K562 (cell line): ENCODE measurements at regions not wholly inside any gene's neighbourhood (a gene's known extent, or its start where the extent isn't known, plus 50 kb on each side); places are given as distances from the start of the nearest gene placed in this dataset.

Source experiments
- ATAC-seq: fragments of 200-7000 bp; cut with Tn5 transposase; 3 replicates; pipeline ENCODE4 v1.9.1; 2020; ENCODE audit warnings: moderate library complexity
- BruUV-seq: library from RNA; stranded (reverse); fragments of 400-500 nt; replicated peaks from 2 replicates; lab custom pipeline; 2021; lab: Mats Ljungman, UMichigan
- CTCF ChIA-PET: fragments of 300-600 bp; formaldehyde crosslinking; extraction: SDS; loops from one replicate; lab custom pipeline; 2021; ENCODE audit warnings: low intra/inter-chr PET ratio; lab: Yijun Ruan, JAX
- POLR2A ChIA-PET: fragments of 300-600, 350-650 bp; sonication (Branson Sonifier 250); formaldehyde crosslinking; extraction: SDS; loops from one replicate; lab custom pipeline; 2021; ENCODE audit warnings: antibody characterized with exemption, inconsistent platforms; lab: Yijun Ruan, JAX
- DNase-seq, 4 experiments: peaks; one replicate each; pipeline versions ENCODE4 v3.0.0 to v3.0.0-alpha.2; 2011 to 2018; ENCODE audit warnings: low spot score in 3 of 4, mixed read lengths in 3 of 4; ENCODE audit errors: extremely low read depth in 1 of 4
- FAIRE-seq: peaks from 2 replicates; lab custom pipeline; 2011; peaks lifted over from hg19 to GRCh38; lab: Jason Lieb, UNC
- H2AFZ ChIP-seq: 2 replicates; pipeline ENCODE4 v1.6.0; 2011; ENCODE audit warnings: low read depth, low read length, control low read depth, inconsistent platforms
- H3K27ac ChIP-seq: fragments of 200-600 bp; 3 replicates; pipeline ENCODE4 v1.8.0; 2011; ENCODE audit warnings: low read depth, mild to moderate bottlenecking, control low read depth, inconsistent platforms, low read length, moderate library complexity, mixed read lengths; ENCODE audit errors: extremely low read depth
- H3K27me3 ChIP-seq, 2 experiments: fragments of 300-600 bp in 1 of 2; 2 replicates in 1 of 2; 3 replicates in 1 of 2; pipeline versions ENCODE4 v1.6.0 to v1.8.0; 2011; ENCODE audit warnings: inconsistent platforms in 2 of 2, low read length in 2 of 2, mild to moderate bottlenecking in 1 of 2, mixed read lengths in 1 of 2, moderate library complexity in 1 of 2; ENCODE audit not compliant: control insufficient read depth in 2 of 2, insufficient read depth in 2 of 2
- H3K36me3 ChIP-seq: fragments of 300-600 bp; 3 replicates; pipeline ENCODE4 v1.8.0; 2011; ENCODE audit warnings: mild to moderate bottlenecking, low read length, inconsistent platforms; ENCODE audit not compliant: control insufficient read depth, insufficient read depth
- H3K4me1 ChIP-seq, 2 experiments: fragments of 200-600 bp in 1 of 2; replicated peaks in 1 of 2; 2 replicates in 1 of 2; 3 replicates in 1 of 2; pipeline versions ENCODE4 v1.5.1 to v1.8.0; 2011; ENCODE audit warnings: inconsistent platforms in 2 of 2, low read length in 2 of 2, mild to moderate bottlenecking in 1 of 2, mixed read lengths in 1 of 2, moderate library complexity in 1 of 2; ENCODE audit not compliant: control insufficient read depth in 2 of 2, insufficient read depth in 2 of 2
- H3K4me2 ChIP-seq: 2 replicates; pipeline ENCODE4 v1.6.1; 2011; ENCODE audit warnings: low read length, control low read depth, inconsistent platforms, mixed read lengths; ENCODE audit not compliant: insufficient read depth
- H3K4me3 ChIP-seq: fragments of 200-600 bp; sonication (generic), shearing (Covaris generic); 2 replicates; pipeline ENCODE4 v1.5.1; 2016; ENCODE audit warnings: control low read depth, inconsistent platforms
- H3K79me2 ChIP-seq: fragments of 200-600 bp; 3 replicates; pipeline ENCODE4 v1.8.0; 2011; ENCODE audit warnings: low read length, inconsistent platforms; ENCODE audit not compliant: control insufficient read depth, insufficient read depth
- H3K9ac ChIP-seq, 2 experiments: 2 replicates each; pipeline versions ENCODE4 v1.6.0 to v1.6.1; 2011; ENCODE audit warnings: low read depth in 2 of 2, low read length in 2 of 2, control low read depth in 1 of 2, inconsistent platforms in 1 of 2, mild to moderate bottlenecking in 1 of 2, mixed read lengths in 1 of 2; ENCODE audit not compliant: insufficient read depth in 1 of 2
- H3K9me1 ChIP-seq: one replicate; pipeline ENCODE4 v1.6.0; 2011; ENCODE audit warnings: inconsistent platforms, mild to moderate bottlenecking, low read length, moderate library complexity; ENCODE audit not compliant: control insufficient read depth, insufficient read depth
- H3K9me3 ChIP-seq: replicated peaks from 2 replicates; pipeline ENCODE4 v1.5.1; 2011; ENCODE audit warnings: low read depth, low read length, inconsistent platforms; ENCODE audit not compliant: control insufficient read depth, insufficient read depth
- H4K20me1 ChIP-seq: replicated peaks from 2 replicates; pipeline ENCODE4 v1.6.1; 2011; ENCODE audit warnings: low read length, inconsistent platforms, mixed read lengths; ENCODE audit not compliant: control insufficient read depth, insufficient read depth
- CEBPB ChIP-seq: fragments of 450-650 bp; IDR thresholded peaks from 2 replicates; pipeline ENCODE4 v1.6.1; 2016; ENCODE audit warnings: missing genetic modification characterization, missing compliant biosample characterization
- CEBPG ChIP-seq, 3 experiments: fragments of 200-800 bp in 1 of 3; sonication (Bioruptor generic) in 1 of 3; sonication (generic) in 1 of 3; formaldehyde crosslinking in 1 of 3; IDR thresholded peaks in 2 of 3; conservative IDR thresholded peaks in 1 of 3; 2 replicates each; pipeline versions ENCODE4 v1.6.1 to v1.8.0; 2016 to 2022; ENCODE audit warnings: missing compliant biosample characterization in 2 of 3, missing genetic modification characterization in 2 of 3, mild to moderate bottlenecking in 1 of 3, missing genetic modification reagents in 1 of 3
- COPS2 ChIP-seq: fragments of 450-650 bp; conservative IDR thresholded peaks from 2 replicates; pipeline ENCODE4 v1.6.1; 2016; ENCODE audit warnings: mild to moderate bottlenecking, moderate library complexity
- DACH1 ChIP-seq: fragments of 450-650 bp; IDR thresholded peaks from 2 replicates; pipeline ENCODE4 v1.6.1; 2018; ENCODE audit not compliant: partially characterized antibody
- FOXA3 ChIP-seq, 2 experiments: fragments of 450-650 bp in 1 of 2; sonication (generic) in 1 of 2; formaldehyde crosslinking; IDR thresholded peaks in 1 of 2; conservative IDR thresholded peaks in 1 of 2; 2 replicates each; pipeline versions ENCODE4 v1.4.0 to v1.8.0; 2020 to 2022; ENCODE audit warnings: mild to moderate bottlenecking in 2 of 2, missing genetic modification reagents in 1 of 2
- KLF1 ChIP-seq: fragments of 450-650 bp; IDR thresholded peaks from 2 replicates; pipeline ENCODE4 v1.6.1; 2016; ENCODE audit warnings: missing genetic modification characterization, missing compliant biosample characterization
- SMARCC2 ChIP-seq: fragments of 450-650 bp; IDR thresholded peaks from 2 replicates; pipeline ENCODE4 v1.6.1; 2017; ENCODE audit warnings: antibody characterized with exemption, moderate library complexity, mild to moderate bottlenecking, low read depth
- ZNF384 ChIP-seq: IDR thresholded peaks from 2 replicates; pipeline ENCODE4 v1.6.1; 2012; ENCODE audit warnings: low read depth, low read length, improper control_type of control experiment
- WGBS: fragments of 100-300 bp; shearing (Covaris generic); methylation state at CpG from one replicate; pipeline ENCODE4 v1.1.6; 2016; ENCODE audit warnings: low coverage, mixed read lengths; ENCODE audit not compliant: insufficient coverage; ENCODE audit errors: missing lambda C conversion rate; 5-methylcytosine and 5-hydroxymethylcytosine counted together
- in situ Hi-C: fragments of 300-500 bp; cut with MboI; formaldehyde crosslinking; loops from 4 replicates; pipeline ENCODE4 v1.15.0; 2018; ENCODE audit warnings: inconsistent platforms, mixed read lengths
- intact Hi-C: fragments of 100-400 bp; cut with micrococcal nuclease; formaldehyde crosslinking; loops from 2 replicates; pipeline ENCODE4 v1.14.2; 2022
- TF ChIP-seq, protein P1 (sequence below), 2 experiments: fragments of 450-650 bp in 1 of 2; sonication (generic) in 1 of 2; formaldehyde crosslinking in 1 of 2; IDR thresholded peaks in 1 of 2; conservative IDR thresholded peaks in 1 of 2; 2 replicates each; pipeline versions ENCODE4 v1.6.1 to v1.8.1; 2016 to 2023; ENCODE audit warnings: mild to moderate bottlenecking in 2 of 2, moderate library complexity in 2 of 2, inconsistent platforms in 1 of 2, missing genetic modification reagents in 1 of 2
- TF ChIP-seq, protein P2 (sequence below), 2 experiments: fragments of 450-650 bp in 1 of 2; sonication (generic) in 1 of 2; formaldehyde crosslinking in 1 of 2; IDR thresholded peaks; 2 replicates each; pipeline versions ENCODE4 v1.7.1 to v1.9.0; 2016 to 2022; ENCODE audit warnings: inconsistent platforms in 1 of 2, mild to moderate bottlenecking in 1 of 2, missing genetic modification reagents in 1 of 2

DNA sequence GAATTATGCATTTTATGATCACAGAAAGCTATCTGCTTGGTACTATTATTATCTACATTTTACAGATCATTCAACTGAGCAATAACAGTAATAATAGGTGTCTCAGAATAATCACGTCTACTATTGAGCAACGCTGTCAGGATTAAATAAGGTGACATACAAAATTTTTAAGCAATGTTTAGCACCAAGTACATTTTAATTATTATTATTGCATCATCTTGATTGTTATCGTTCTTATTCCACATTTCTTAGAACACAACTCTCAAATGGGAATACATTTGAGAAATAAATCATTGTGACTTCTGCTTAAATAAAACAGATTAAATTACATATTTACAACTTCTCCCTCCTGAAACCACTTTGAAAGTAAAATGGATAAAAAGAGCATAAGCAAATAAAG is 1083.5 kb upstream of the ADGRL3 start:
- in situ Hi-C loops: no loop called here
- TF ChIP-seq CEBPG (CRISPR knock-in tag; IDR thresholded peaks at IDR 0.05): no peak
- TF ChIP-seq CEBPG (tag; conservative IDR thresholded peaks at IDR 0.05 in 1 of 2, IDR thresholded peaks at IDR 0.05 in 1 of 2): peak in 1 of 2 experiments; percentile 80; a peak in 2 of 4 replicates
- TF ChIP-seq SMARCC2: no peak
- TF ChIP-seq DACH1: no peak
- TF ChIP-seq CEBPB (tag): peak; percentile 42; the same call in 1 of the 2 replicates
- TF ChIP-seq, protein P1, sequence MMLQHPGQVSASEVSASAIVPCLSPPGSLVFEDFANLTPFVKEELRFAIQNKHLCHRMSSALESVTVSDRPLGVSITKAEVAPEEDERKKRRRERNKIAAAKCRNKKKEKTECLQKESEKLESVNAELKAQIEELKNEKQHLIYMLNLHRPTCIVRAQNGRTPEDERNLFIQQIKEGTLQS (IDR thresholded peaks at IDR 0.05): peak; percentile 24; the same call in 1 of the 2 replicates
- TF ChIP-seq, protein P1 (CRISPR knock-in tag; conservative IDR thresholded peaks at IDR 0.05): no peak
- TF ChIP-seq, protein P2, sequence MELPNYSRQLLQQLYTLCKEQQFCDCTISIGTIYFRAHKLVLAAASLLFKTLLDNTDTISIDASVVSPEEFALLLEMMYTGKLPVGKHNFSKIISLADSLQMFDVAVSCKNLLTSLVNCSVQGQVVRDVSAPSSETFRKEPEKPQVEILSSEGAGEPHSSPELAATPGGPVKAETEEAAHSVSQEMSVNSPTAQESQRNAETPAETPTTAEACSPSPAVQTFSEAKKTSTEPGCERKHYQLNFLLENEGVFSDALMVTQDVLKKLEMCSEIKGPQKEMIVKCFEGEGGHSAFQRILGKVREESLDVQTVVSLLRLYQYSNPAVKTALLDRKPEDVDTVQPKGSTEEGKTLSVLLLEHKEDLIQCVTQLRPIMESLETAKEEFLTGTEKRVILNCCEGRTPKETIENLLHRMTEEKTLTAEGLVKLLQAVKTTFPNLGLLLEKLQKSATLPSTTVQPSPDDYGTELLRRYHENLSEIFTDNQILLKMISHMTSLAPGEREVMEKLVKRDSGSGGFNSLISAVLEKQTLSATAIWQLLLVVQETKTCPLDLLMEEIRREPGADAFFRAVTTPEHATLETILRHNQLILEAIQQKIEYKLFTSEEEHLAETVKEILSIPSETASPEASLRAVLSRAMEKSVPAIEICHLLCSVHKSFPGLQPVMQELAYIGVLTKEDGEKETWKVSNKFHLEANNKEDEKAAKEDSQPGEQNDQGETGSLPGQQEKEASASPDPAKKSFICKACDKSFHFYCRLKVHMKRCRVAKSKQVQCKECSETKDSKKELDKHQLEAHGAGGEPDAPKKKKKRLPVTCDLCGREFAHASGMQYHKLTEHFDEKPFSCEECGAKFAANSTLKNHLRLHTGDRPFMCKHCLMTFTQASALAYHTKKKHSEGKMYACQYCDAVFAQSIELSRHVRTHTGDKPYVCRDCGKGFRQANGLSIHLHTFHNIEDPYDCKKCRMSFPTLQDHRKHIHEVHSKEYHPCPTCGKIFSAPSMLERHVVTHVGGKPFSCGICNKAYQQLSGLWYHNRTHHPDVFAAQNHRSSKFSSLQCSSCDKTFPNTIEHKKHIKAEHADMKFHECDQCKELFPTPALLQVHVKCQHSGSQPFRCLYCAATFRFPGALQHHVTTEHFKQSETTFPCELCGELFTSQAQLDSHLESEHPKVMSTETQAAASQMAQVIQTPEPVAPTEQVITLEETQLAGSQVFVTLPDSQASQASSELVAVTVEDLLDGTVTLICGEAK (IDR thresholded peaks at IDR 0.05): no peak
- TF ChIP-seq, protein P2 (CRISPR knock-in tag; IDR thresholded peaks at IDR 0.05): no peak
- TF ChIP-seq ZNF384: no peak
- no peak for TF ChIP-seq COPS2
- no peak for TF ChIP-seq FOXA3 (CRISPR knock-in tag; conservative IDR thresholded peaks at IDR 0.05 in 1 of 2, IDR thresholded peaks at IDR 0.05 in 1 of 2)
- TF ChIP-seq KLF1 (tag): no peak

More for the DNA sequence above, 1083.5 kb upstream of the ADGRL3 start:
- Histone ChIP-seq H3K9ac (no peak overlapping the region), H4K20me1 (no peaks in the 10 kb centered on the region), H3K4me2 (no peak overlapping the region), H3K9me3 (no peaks in the 10 kb centered on the region), H2AFZ (no peak overlapping the region), H3K4me3 (no peak overlapping the region), H3K79me2 (no peaks in the 10 kb centered on the region), H3K27ac (no peak overlapping the region), H3K27me3 (no peaks in the 10 kb centered on the region), H3K36me3 (no peaks in the 10 kb centered on the region), H3K4me1 (no peaks in the 10 kb centered on the region), H3K9me1 (no peaks in the 10 kb centered on the region)
- POLR2A ChIA-PET: no interaction called here
- WGBS: 1% methylated on average over 3 of the region's 3 CpGs
- FAIRE-seq: no peak
- intact Hi-C loops: no loop called here
- BruUV-seq: no TSS peak
- CTCF ChIA-PET: no interaction called here
- DNase-seq: no peak
- no peak for ATAC-seq
